HG03039 (cell line): ENCODE measurements at regions not wholly inside any gene's neighbourhood (a gene's known extent, or its start where the extent isn't known, plus 50 kb on each side); places are given as distances from the start of the nearest gene placed in this dataset.

ENCODE experiments used
- ATAC-seq: cut with Tn5 transposase; IDR thresholded peaks from one replicate; pipeline ENCODE4 v1.9.1; 2021; ENCODE audit warnings: mild to moderate bottlenecking, moderate library complexity; ENCODE audit not compliant: unreplicated experiment

GRCh38 chr9:79945016-79945415, 373.3 kb downstream of the TLE4 start:
- no peak for ATAC-seq

DNA sequence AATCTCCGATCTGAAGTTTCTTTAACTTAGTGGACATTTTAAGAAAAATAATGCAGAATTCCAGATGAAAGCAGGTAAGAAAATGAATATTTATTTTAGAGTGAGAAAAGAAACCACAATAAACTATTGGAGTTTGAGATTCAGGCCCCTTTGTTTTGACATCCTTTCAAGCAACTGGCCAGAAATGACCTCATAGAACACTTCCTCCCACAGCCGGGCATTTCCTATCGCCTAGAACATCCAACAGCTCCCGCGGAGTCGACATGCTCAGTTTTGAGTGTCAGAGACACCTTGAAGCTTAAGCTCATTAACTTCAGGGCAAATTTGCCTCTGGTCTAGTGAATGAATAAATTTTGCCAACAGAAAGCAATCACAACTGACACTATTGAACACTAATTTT, 369.2 kb downstream of the TLE4 start:
- ATAC-seq = no peak

DNA sequence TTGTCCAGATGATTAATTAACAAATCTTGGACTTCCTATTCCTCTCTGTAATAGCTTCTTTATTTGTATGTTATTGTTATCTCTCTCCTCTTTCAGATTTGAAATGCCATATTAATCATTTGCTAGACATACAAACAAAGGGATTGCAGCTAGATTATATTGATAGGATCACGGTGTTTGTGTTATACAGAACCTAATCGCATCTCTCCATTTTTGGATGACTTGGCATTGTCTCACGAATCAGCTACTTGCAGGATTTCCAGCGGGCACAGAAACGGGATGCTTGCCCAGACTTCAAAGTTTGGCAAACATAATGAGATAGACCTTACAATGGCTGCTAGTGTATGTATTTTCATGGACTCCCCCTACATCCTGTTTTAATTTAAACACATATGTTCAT, 368.1 kb downstream of the TLE4 start:
- no peak for ATAC-seq

- no peak for ATAC-seq
Observed at GRCh38 chr9:79936336-79936735, 364.6 kb downstream of the TLE4 start.

GRCh38 chr9:79929285-79929684, 357.5 kb downstream of the TLE4 start:
- no peak for ATAC-seq

- no peak for ATAC-seq
Observed at GRCh38 chr9:79928661-79929223, 357.0 kb downstream of the TLE4 start.

DNA sequence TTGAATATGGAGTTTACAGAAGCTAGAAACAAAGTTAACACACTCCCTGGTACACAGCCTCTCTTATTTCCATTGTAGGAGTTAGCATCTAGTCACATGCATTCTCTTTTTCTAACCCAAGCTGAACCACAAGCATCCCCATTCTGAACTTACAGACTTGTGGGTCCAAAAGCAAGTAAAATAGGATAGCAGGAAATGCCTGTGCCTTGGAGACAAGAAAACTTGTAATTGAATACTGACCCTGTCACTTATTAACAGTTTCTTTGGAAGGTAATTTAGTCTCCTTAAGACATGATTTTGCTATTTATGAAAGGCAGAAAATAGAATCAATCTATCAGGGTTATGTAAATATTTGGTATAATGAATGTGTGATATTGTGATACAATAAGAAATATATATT, 353.6 kb downstream of the TLE4 start:
- no peak for ATAC-seq

GRCh38 chr9:79924836-79925235, 353.1 kb downstream of the TLE4 start:
- ATAC-seq = no peak

DNA sequence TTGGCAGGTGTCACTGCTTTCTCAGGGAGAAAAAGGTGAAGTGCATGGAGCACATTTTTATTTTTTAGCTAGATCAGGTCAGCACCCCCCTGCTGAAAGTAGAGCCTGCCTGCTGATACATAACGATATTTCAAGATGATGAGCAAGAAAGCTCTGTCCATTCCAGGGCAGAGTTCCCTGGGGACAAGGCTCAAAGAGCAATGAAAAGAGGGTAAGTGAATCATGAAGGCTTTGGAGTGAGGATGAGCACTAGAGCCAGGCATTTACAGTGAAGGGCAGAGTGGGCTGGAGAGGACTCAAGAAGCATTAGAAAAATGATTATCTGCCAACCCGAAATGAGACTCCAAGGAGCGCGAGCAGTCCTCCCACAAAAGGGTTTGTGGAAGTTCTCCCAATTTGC, 345.7 kb downstream of the TLE4 start:
- ATAC-seq = no peak

DNA sequence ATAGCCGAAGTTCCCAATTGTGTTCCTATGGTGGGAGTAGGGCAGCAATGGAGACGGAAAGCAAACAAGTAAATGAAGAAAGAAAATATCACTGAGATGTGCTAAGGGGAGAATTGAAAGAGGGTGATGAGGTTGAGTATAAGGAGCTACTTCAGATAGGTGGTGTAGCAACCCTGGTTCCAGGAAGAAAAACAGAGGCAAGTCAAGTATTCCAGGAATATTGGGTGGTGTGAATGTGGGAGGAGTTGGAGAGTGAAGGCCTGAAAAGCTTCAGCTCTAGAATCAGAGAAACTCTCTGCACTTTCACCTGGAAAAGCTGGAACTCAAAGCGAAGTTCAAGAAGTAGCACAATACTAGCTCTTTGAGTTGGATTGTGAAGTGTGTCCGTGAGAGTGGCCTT, 342.1 kb downstream of the TLE4 start:
- ATAC-seq = no peak

GRCh38 chr9:79912318-79913070, 340.7 kb downstream of the TLE4 start:
- ATAC-seq = no peak

GRCh38 chr9:79911724-79912123, 340.0 kb downstream of the TLE4 start:
- ATAC-seq = no peak

DNA sequence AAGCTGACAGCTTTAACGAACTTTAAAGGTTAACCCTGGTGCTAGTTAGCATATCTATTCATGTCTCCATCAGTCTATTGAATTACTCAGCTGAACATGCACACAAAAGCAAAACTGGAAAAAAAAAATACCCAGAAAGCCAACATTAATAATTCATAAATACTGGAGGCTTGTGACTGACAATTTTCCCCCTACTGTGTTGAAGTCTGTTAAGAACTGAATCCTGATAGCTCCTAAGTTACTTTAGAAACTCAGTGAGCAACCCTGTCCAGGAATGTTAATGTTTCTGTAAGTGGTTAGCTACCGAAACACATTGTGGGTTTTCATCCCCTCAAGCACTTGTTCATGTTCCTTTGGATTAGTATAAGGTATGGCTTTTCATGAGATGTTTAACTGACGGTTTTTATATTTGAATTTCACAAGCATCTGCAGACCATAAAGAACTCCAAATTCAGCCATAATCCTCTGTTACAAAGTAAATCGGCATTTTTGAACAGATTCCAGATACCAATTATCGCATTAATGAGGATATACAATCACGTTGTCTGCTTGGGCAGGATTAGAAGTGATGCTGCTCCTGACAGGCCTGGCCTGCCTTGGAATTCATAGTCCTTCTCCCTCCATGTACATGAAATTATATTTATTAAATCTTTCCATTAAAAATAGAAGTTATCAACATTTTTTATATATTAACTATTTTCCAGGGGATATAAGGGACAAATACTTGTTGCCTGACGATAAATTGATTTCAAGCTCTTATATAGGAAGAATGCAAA, 331.2 kb downstream of the TLE4 start:
- ATAC-seq = no peak

DNA sequence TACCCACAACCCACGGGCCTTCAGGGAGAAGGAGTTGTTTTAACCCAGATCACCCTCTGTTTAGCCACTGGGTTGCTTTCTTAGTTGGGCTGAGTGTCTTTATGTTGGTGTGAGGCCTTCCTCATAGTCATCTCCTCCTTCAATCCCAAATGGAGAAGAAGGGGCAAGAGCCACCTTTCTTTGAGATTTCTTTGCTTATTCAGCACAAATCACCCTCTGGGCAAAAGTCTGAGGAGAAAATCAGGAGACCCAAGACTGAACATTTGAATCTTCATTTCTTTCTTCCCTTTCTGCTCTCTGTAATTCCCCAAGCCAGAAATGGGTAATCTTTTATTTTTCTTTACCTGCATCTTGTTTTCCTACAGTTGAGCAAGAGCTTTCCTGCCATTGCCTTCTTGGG, 329.0 kb downstream of the TLE4 start:
- ATAC-seq = no peak

DNA sequence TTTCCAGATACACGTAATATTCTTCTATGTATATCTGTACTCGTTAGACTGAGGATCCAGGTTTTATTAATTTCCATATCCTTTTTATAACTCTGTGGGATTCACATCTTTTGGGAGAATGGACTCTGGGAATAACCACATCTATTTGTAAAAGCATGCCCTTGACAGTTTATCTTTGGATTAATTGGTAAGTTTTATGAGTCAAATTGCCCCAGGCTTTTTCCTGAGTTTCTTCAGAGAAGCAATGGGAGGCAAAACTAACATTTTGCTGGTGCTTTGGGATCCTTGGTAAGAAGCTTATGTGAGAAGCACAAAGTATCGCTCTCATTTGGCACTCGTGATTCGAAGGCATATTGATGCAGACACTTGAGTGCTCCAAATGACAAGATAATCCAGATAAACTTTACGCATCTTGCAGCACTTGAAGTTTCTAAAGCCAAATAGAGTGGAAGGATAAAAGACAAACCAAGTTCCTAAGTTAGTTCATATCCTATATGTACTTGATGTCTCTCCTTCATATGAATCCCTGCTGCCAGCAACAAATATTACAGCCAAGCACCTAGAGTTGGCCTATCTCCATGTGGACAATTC, 324.7 kb downstream of the TLE4 start:
- ATAC-seq = no peak

GRCh38 chr9:79895232-79895631, 323.5 kb downstream of the TLE4 start:
- ATAC-seq = no peak

- ATAC-seq = no peak
Observed at GRCh38 chr9:79889369-79889768, 317.6 kb downstream of the TLE4 start.

DNA sequence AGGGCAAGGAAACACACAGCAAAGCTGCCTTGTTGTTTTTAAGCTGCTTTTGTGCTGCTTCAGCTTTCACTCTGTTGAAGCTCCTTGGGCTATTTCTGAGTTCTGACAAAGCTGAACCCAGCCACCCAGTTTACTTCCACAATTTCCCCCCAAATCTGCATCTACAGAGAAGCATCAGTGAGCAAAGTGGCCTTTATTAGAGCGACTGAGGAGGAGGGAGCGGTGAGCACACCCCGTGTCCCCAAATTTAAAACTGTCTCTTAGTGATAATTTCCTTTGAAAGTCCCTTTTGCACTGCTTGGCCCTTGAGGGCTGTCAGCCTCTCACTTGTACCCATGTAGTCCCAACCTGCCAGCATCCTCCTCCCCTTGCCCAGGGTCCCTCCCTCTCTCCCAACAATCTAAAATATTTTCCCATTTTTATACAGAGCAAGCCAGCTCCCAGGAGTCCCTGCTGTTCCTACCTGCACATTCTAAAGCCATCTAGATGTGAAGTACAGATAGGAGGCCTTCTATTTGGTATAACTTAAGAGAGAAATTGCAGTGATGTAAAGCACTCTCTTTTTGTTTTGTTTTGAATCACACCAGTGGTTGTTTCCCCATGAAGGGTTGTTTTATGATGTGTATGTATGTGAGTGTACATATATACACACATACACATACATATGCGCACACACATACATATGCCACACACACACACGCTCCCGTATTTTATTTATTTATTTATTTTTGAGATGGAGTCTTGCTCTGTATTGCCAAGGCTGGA, 313.5 kb downstream of the TLE4 start:
- no peak for ATAC-seq

GRCh38 chr9:79884546-79884945, 312.8 kb downstream of the TLE4 start:
- no peak for ATAC-seq

GRCh38 chr9:79883073-79883645, 311.4 kb downstream of the TLE4 start:
- peak; percentile 43 for ATAC-seq

GRCh38 chr9:79880626-79881025, 308.9 kb downstream of the TLE4 start:
- peak; percentile 49 for ATAC-seq
